Osteocyte (in vitro differentiated cells): ENCODE measurements at regions not wholly inside any gene's neighbourhood (a gene's known extent, or its start where the extent isn't known, plus 50 kb on each side); places are given as distances from the start of the nearest gene placed in this dataset.

Experiments used
- DNase-seq: peaks from one replicate; pipeline ENCODE4 v3.0.0; 2021; ENCODE audit warnings: mixed read lengths; ENCODE audit not compliant: unreplicated experiment; ENCODE audit errors: extremely low spot score
- H3K27ac Mint-ChIP-seq: one replicate; pipeline ENCODE4 v1.8.0; 2021; ENCODE audit warnings: mild to moderate bottlenecking, mixed read lengths; ENCODE audit not compliant: unreplicated experiment
- H3K27me3 Mint-ChIP-seq: one replicate; pipeline ENCODE4 v1.8.0; 2021; ENCODE audit warnings: mixed read lengths; ENCODE audit not compliant: unreplicated experiment
- H3K36me3 Mint-ChIP-seq: one replicate; pipeline ENCODE4 v1.8.0; 2021; ENCODE audit warnings: mixed read lengths; ENCODE audit not compliant: unreplicated experiment
- H3K4me1 Mint-ChIP-seq: one replicate; pipeline ENCODE4 v1.8.0; 2021; ENCODE audit warnings: mixed read lengths; ENCODE audit not compliant: unreplicated experiment
- H3K4me3 Mint-ChIP-seq: one replicate; pipeline ENCODE4 v1.8.0; 2021; ENCODE audit warnings: mild to moderate bottlenecking, moderate library complexity, mixed read lengths; ENCODE audit not compliant: unreplicated experiment
- H3K9me3 Mint-ChIP-seq: one replicate; pipeline ENCODE4 v1.8.0; 2021; ENCODE audit warnings: mixed read lengths; ENCODE audit not compliant: unreplicated experiment
- TF ChIP-seq, protein P1 (sequence below): fragments of 200-600 bp; sonication (generic); IDR thresholded peaks from 2 replicates; pipeline ENCODE4 v1.5.0; 2021; ENCODE audit warnings: antibody characterized with exemption, mild to moderate bottlenecking, moderate library complexity

DNA sequence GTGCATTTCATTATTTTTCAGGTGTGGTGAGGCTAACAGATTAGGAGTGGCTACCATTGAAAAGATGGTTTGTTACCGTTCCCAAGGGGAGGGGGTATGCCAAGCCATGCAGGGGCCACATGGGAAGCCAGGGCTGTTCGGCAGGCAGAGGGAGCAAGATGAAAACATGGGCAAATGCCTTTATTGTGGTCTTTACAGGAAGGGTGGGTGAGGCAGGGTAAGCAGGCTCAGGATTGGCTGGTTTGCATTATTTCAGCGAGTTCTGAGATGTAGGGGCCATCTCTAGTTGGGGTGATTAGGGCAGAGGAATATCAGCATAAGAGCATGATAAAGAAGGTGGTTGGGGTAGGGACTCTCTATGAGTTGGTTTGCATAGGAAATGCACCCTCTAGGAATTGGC, 117.6 kb downstream of the CCT6B start:
- no peak overlapping the region for H3K4me3 Mint-ChIP-seq
- H3K9me3 Mint-ChIP-seq = no peaks in the 10 kb centered on the region
- H3K4me1 Mint-ChIP-seq = no peaks in the 10 kb centered on the region
- H3K27me3 Mint-ChIP-seq = no peaks in the 10 kb centered on the region
- H3K27ac Mint-ChIP-seq = no peak overlapping the region
- H3K36me3 Mint-ChIP-seq = no peaks in the 10 kb centered on the region
- TF ChIP-seq, protein P1, sequence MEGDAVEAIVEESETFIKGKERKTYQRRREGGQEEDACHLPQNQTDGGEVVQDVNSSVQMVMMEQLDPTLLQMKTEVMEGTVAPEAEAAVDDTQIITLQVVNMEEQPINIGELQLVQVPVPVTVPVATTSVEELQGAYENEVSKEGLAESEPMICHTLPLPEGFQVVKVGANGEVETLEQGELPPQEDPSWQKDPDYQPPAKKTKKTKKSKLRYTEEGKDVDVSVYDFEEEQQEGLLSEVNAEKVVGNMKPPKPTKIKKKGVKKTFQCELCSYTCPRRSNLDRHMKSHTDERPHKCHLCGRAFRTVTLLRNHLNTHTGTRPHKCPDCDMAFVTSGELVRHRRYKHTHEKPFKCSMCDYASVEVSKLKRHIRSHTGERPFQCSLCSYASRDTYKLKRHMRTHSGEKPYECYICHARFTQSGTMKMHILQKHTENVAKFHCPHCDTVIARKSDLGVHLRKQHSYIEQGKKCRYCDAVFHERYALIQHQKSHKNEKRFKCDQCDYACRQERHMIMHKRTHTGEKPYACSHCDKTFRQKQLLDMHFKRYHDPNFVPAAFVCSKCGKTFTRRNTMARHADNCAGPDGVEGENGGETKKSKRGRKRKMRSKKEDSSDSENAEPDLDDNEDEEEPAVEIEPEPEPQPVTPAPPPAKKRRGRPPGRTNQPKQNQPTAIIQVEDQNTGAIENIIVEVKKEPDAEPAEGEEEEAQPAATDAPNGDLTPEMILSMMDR = no peak
- no peak for DNase-seq

DNA sequence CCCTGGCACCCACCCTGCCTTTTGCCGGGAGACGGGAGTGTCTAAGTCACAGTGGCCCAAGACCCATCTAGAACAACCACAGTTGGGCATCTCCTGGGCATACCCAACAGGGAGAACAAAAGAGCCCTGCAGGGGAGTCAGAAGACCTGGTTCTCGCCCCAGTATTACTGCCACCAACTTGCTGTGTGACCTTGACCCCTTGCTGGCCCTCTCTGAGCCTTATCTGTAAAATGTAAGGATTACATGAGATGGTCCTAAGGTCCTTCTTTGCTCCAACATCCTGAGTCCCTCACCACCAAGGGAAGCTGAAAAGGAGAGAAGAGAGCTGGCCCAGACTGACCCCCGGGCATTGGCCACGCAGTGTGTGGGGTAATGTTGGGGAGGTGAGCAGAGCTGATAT, 119.0 kb downstream of the CCT6B start:
- Mint-ChIP-seq H3K27ac (no peak overlapping the region), H3K27me3 (no peaks in the 10 kb centered on the region), H3K4me1 (no peaks in the 10 kb centered on the region), H3K4me3 (no peak overlapping the region), H3K9me3 (no peaks in the 10 kb centered on the region), H3K36me3 (no peaks in the 10 kb centered on the region)
- TF ChIP-seq, protein P1 = no peak
- DNase-seq = no peak

DNA sequence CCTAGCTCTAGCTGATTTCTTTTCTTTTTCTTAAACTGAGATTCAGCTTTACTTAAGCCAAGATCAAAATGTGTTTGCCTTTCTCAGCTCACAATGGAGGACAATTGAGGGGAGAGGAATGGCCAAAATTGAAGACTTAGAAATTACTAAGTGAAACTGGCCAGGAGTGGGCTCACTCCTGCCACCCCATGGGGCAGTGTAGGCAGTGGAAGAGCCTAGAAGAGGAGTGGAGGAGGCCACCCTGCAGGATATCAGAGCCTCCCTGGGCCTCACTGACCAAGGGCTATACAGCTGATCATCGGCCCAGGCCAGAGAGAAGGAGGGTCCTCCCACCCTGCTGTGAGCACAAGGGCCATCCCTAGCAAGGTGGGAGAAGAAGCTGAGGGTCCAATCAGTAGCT, 119.8 kb downstream of the CCT6B start:
- H3K36me3 Mint-ChIP-seq = no peaks in the 10 kb centered on the region
- H3K4me3 Mint-ChIP-seq = no peak overlapping the region
- H3K27ac Mint-ChIP-seq = no peak overlapping the region
- H3K9me3 Mint-ChIP-seq = no peaks in the 10 kb centered on the region
- DNase-seq = no peak
- TF ChIP-seq, protein P1 = no peak
- no peaks in the 10 kb centered on the region for H3K4me1 Mint-ChIP-seq
- H3K27me3 Mint-ChIP-seq = no peaks in the 10 kb centered on the region

DNA sequence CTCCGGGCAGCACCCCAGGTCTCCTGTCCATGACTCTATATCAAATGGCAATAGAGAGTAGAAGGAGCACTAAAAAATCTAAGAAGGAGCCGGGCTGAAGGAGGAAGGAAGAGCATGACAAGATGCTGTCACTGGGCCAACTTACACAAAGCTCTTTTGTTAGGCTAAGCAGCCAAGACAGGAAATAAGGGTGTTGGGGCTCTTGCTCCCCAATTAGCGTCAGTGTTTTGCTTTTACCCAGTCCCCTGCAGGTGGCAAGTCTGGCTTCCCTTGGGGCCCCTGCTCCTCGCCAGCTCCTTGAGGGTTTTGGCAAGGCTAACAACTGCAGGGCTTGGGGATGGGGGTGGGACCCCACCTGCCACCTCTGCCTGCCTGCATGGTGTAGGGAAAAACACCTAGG, 120.5 kb downstream of the CCT6B start:
- H3K27me3 Mint-ChIP-seq = no peaks in the 10 kb centered on the region
- H3K36me3 Mint-ChIP-seq = no peaks in the 10 kb centered on the region
- no peak for DNase-seq
- TF ChIP-seq, protein P1 = no peak
- H3K27ac Mint-ChIP-seq = no peak overlapping the region
- no peaks in the 10 kb centered on the region for H3K9me3 Mint-ChIP-seq
- no peak overlapping the region for H3K4me3 Mint-ChIP-seq
- H3K4me1 Mint-ChIP-seq = no peaks in the 10 kb centered on the region

DNA sequence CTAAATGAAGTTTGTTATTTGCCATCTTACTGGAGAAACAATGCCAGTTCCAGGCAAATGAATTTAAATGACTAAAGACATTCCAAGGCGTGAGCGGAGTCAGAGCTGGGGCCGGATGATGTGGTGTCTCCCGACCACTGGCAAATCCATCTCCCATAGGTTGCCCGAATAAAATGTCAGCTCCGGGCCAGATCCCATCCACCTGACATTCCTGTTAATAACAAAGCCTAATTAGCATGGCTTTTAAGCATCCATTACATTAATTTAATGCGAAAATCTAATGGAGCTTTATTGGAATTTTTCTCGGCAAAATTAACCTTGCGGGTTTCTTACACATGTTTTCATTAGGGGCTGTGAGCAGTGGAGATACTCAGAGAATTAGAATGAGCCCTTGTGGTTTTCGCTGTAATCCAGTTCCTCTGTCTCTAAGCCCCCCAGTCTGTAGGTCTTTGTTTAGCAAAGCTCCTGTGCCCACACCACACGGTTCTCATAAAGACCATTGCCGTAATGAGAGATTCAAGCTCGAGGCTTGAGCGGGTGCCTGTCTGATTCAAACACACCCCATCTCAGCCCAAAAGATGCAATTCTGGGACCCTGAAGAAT, 123.3 kb downstream of the CCT6B start:
- no peak overlapping the region for H3K27ac Mint-ChIP-seq
- no peak for DNase-seq
- no peaks in the 10 kb centered on the region for H3K36me3 Mint-ChIP-seq
- no peak overlapping the region for H3K4me3 Mint-ChIP-seq
- no peaks in the 10 kb centered on the region for H3K27me3 Mint-ChIP-seq
- H3K4me1 Mint-ChIP-seq = no peaks in the 10 kb centered on the region
- TF ChIP-seq, protein P1 = no peak
- no peaks in the 10 kb centered on the region for H3K9me3 Mint-ChIP-seq
